OCI-LY3 (cell line): ENCODE measurements at regions not wholly inside any gene's neighbourhood (a gene's known extent, or its start where the extent isn't known, plus 50 kb on each side); places are given as distances from the start of the nearest gene placed in this dataset.

Experiments used
- H2AFZ ChIP-seq: fragments of 200-600, 300-600 bp; shearing (Covaris generic); 2 replicates; pipeline ENCODE4 v1.6.0; 2014; ENCODE audit warnings: antibody characterized with exemption, low read depth, low read length
- H3K27ac ChIP-seq: fragments of 200-600, 300-600 bp; sonication (generic); 2 replicates; pipeline ENCODE4 v1.5.1; 2014; ENCODE audit warnings: mild to moderate bottlenecking, low read length, moderate library complexity, mixed read lengths
- H3K27me3 ChIP-seq: fragments of 200-600, 300-600 bp; sonication (generic); 2 replicates; pipeline ENCODE4 v1.6.1; 2014; ENCODE audit warnings: low read depth, low read length, mixed read lengths
- H3K36me3 ChIP-seq: fragments of 200-600, 300-600 bp; sonication (generic); replicated peaks from 2 replicates; pipeline ENCODE3; 2014; ENCODE audit warnings: low read depth, low read length, mixed read lengths
- H3K4me1 ChIP-seq: fragments of 300-600, 200-600 bp; sonication (generic); 2 replicates; pipeline ENCODE4 v1.6.1; 2014; ENCODE audit warnings: low read length, mixed read lengths
- H3K4me2 ChIP-seq: fragments of 200-600, 300-600 bp; sonication (generic); 2 replicates; pipeline ENCODE4 v1.6.1; 2014; ENCODE audit warnings: low read length, mixed read lengths
- H3K4me3 ChIP-seq: fragments of 300-600, 200-600 bp; sonication (generic); 2 replicates; pipeline ENCODE4 v1.5.1; 2014; ENCODE audit warnings: antibody characterized with exemption, mild to moderate bottlenecking, low read length, moderate library complexity
- H3K79me2 ChIP-seq: fragments of 300-600, 200-600 bp; shearing (Covaris generic); 2 replicates; pipeline ENCODE4 v1.6.1; 2014; ENCODE audit warnings: mild to moderate bottlenecking, low read length, mixed read lengths
- H3K9ac ChIP-seq: fragments of 300-600, 200-600 bp; shearing (Covaris generic); 2 replicates; pipeline ENCODE4 v1.6.0; 2014; ENCODE audit warnings: mild to moderate bottlenecking, low read length, moderate library complexity
- H3K9me3 ChIP-seq: fragments of 200-600, 300-600 bp; shearing (Covaris generic); 2 replicates; pipeline ENCODE4 v1.6.1; 2014; ENCODE audit warnings: low read length, mixed read lengths; ENCODE audit not compliant: insufficient read depth
- H4K20me1 ChIP-seq: fragments of 200-600, 300-600 bp; sonication (generic); 2 replicates; pipeline ENCODE4 v1.6.1; 2016; ENCODE audit warnings: low read length, mixed read lengths; ENCODE audit not compliant: insufficient read depth
- EZH2phosphoT487 ChIP-seq: fragments of 200-600 bp; shearing (Covaris generic); IDR thresholded peaks from 2 replicates; pipeline ENCODE4 v1.6.1; 2018; ENCODE audit warnings: antibody characterized with exemption, mixed run types, low read depth
- TF ChIP-seq, protein P1 (sequence below): fragments of 200-600, 300-600 bp; sonication (generic); IDR thresholded peaks from 2 replicates; pipeline ENCODE4 v1.5.1; 2014; ENCODE audit warnings: antibody characterized with exemption, low read length, low read depth

DNA sequence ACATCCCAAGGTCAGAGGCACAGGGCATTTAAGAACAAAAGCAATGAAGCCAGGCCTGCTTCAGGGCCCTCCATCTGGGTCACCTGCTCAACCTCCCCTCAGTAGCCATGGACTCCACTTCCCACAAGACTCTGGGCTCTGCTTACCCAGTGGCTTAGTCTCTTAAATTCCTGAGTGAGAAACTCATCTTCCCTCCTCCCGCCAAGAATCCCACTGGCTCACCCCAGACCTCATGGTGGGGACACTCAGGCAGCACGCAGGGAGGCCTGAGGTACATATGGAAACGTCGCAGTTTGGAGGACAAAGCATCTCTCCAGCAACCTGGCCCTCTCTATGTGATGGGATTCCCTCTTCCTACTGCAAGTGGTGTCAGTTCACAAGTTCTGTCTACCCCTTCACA, 326.7 kb upstream of the CDH5 start:
- Histone ChIP-seq H3K4me3 (no peak overlapping the region), H3K27ac (no peak overlapping the region), H3K9me3 (no peaks in the 10 kb centered on the region), H3K79me2 (no peaks in the 10 kb centered on the region), H3K4me1 (no peaks in the 10 kb centered on the region), H2AFZ (no peak overlapping the region), H3K4me2 (no peak overlapping the region), H3K27me3 (no peaks in the 10 kb centered on the region), H3K9ac (no peak overlapping the region), H4K20me1 (no peaks in the 10 kb centered on the region), H3K36me3 (no peaks in the 10 kb centered on the region)
- TF ChIP-seq, protein P1, sequence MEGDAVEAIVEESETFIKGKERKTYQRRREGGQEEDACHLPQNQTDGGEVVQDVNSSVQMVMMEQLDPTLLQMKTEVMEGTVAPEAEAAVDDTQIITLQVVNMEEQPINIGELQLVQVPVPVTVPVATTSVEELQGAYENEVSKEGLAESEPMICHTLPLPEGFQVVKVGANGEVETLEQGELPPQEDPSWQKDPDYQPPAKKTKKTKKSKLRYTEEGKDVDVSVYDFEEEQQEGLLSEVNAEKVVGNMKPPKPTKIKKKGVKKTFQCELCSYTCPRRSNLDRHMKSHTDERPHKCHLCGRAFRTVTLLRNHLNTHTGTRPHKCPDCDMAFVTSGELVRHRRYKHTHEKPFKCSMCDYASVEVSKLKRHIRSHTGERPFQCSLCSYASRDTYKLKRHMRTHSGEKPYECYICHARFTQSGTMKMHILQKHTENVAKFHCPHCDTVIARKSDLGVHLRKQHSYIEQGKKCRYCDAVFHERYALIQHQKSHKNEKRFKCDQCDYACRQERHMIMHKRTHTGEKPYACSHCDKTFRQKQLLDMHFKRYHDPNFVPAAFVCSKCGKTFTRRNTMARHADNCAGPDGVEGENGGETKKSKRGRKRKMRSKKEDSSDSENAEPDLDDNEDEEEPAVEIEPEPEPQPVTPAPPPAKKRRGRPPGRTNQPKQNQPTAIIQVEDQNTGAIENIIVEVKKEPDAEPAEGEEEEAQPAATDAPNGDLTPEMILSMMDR = no peak
- TF ChIP-seq EZH2phosphoT487 = no peak

DNA sequence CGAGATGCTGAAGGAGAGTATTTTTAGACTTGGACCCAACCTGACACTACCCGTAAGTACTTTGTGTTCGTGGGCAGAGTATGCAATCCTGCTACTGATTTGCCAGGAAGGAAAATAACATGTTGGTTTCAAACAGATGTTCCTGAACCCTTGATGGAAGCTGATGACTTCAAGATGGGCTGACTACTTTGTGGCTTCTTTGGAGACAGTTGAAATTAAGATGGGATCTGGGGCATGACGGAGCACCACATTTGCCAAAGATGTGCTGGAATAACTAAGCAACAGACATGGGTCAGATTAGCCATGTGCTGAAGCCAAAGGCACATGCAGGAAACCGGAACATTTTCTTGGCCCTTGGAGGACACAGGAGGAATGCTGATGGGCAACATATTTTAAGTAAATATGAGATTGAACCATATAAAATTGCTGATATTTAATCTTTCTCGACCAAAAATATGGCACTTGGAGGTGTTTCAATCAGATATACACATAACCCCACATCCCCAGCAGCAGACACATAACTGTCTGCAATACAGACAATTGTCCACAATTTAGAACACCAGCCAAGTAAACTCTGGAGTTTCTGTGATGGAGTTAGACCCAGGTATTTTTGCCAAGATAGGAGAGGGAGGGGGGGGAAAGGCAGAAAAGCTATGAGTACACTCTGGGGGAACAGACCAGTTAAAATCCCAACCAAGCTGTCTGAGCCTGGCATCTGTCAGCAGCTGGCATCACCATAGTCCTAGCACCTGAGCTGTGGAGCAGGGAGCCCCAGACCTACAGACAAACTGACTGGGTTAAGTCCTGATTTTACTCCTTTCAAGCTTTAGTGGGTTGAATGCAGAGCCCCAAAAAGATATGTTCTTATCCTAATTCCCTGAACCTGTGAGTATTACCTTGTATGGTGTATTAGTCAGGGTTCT, 329.4 kb upstream of the CDH5 start:
- Histone ChIP-seq H3K4me2 (no peak overlapping the region), H3K4me3 (no peak overlapping the region), H3K9me3 (no peaks in the 10 kb centered on the region), H3K79me2 (no peaks in the 10 kb centered on the region), H3K36me3 (no peaks in the 10 kb centered on the region), H3K9ac (no peak overlapping the region), H4K20me1 (no peaks in the 10 kb centered on the region), H2AFZ (no peak overlapping the region), H3K27ac (no peak overlapping the region), H3K4me1 (no peaks in the 10 kb centered on the region), H3K27me3 (no peaks in the 10 kb centered on the region)
- no peak for TF ChIP-seq EZH2phosphoT487
- TF ChIP-seq, protein P1 = no peak

DNA sequence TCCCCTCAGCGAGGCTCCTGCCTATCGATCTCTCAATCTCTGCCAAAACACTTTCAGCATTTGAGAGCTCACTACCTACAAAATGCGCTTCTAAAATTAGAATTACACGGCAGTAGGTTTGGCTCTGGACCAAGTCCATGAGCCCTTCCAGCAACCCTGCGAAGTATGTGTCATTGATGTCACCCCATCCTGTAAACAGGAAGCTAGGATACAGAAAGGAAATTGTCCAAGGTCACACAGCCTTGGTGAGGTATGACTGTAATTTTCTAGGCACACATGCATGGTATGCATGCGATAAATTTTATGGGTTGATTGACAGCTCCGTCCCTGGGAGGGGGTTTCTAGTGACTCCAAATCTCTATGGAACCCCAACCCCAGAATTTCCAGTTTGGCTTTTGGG, 330.3 kb upstream of the CDH5 start:
- Histone ChIP-seq H3K27ac (no peak overlapping the region), H3K9me3 (no peaks in the 10 kb centered on the region), H3K4me1 (no peaks in the 10 kb centered on the region), H4K20me1 (no peaks in the 10 kb centered on the region), H3K4me3 (no peak overlapping the region), H3K9ac (no peak overlapping the region), H3K4me2 (no peak overlapping the region), H2AFZ (no peak overlapping the region), H3K27me3 (no peaks in the 10 kb centered on the region), H3K79me2 (no peaks in the 10 kb centered on the region), H3K36me3 (no peaks in the 10 kb centered on the region)
- TF ChIP-seq, protein P1 = no peak
- no peak for TF ChIP-seq EZH2phosphoT487

DNA sequence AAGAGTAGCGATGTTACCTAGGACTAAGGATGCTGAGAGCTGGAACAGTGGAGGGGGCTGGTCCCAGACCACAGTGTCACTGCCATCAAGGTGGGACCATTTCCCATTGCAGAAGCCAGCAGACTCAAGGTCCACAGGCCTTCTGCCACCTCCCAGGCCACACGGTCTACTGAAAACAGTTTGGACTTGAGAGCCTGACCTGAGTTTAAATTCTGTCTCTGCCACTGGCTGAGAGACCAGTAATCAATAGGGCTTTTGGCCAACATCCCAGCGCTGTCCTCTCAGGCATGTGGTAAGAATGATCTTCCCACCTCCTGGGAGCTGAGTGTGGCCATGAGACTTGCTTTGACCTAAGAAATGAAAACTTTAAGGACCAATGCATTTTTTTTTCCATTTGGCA, 331.4 kb upstream of the CDH5 start:
- no peak for TF ChIP-seq EZH2phosphoT487
- TF ChIP-seq, protein P1 = no peak
- Histone ChIP-seq H3K4me3 (no peak overlapping the region), H3K9me3 (no peaks in the 10 kb centered on the region), H3K36me3 (no peaks in the 10 kb centered on the region), H3K4me2 (no peak overlapping the region), H3K9ac (no peak overlapping the region), H3K4me1 (no peaks in the 10 kb centered on the region), H4K20me1 (no peaks in the 10 kb centered on the region), H3K27me3 (no peaks in the 10 kb centered on the region), H2AFZ (no peak overlapping the region), H3K27ac (no peak overlapping the region), H3K79me2 (no peaks in the 10 kb centered on the region)
